Skin epidermis (tissue), 12 donors: ENCODE measurements at regions not wholly inside any gene's neighbourhood (a gene's known extent, or its start where the extent isn't known, plus 50 kb on each side); places are given as distances from the start of the nearest gene placed in this dataset.
A peak's percentile ranks its signal among the peaks of the same experiment; 100 is the strongest.
"Not testable (repeated sequence)": the region's sequence is repeated elsewhere in the genome, so short reads cannot be mapped to it uniquely, and the experiment has no call there.

ENCODE experiments used
- H3K27ac ChIP-seq, 21 experiments: fragments of 200-600 bp; sonication (generic) in 11 of 21; one replicate each; pipeline ENCODE4 v1.5.0; 2020; ENCODE audit warnings: mild to moderate bottlenecking in 3 of 21, inconsistent platforms in 2 of 21, moderate library complexity in 2 of 21
- H3K4me3 ChIP-seq, 7 experiments: fragments of 200-600 bp; sonication (generic) in 2 of 7; one replicate each; pipeline ENCODE4 v1.5.0; 2020; ENCODE audit warnings: inconsistent platforms in 2 of 7, mild to moderate bottlenecking in 2 of 7, moderate library complexity in 1 of 7

- Histone ChIP-seq H3K4me3 (no peak overlapping the region), H3K27ac (no peak overlapping the region)
Measured at GRCh38 chr2:156765043-156765442, 328.9 kb downstream of the GPD2 start.

- no peak overlapping the region for H3K27ac ChIP-seq
Measured at GRCh38 chr2:156765450-156765849, 329.3 kb downstream of the GPD2 start.

GRCh38 chr2:156769802-156770201 lies 333.6 kb downstream of the GPD2 start:
- Histone ChIP-seq H3K27ac (no peak overlapping the region), H3K4me3 (no peak overlapping the region)

More at GRCh38 chr2:156765450-156765849, 329.3 kb downstream of the GPD2 start:
- no peak overlapping the region for H3K4me3 ChIP-seq

- H3K4me3 ChIP-seq = no peak overlapping the region
- H3K27ac ChIP-seq = no peak overlapping the region
Measured at GRCh38 chr2:156778916-156779315, 342.7 kb downstream of the GPD2 start.

- Histone ChIP-seq H3K27ac (no peak overlapping the region), H3K4me3 (no peak overlapping the region)
Measured at GRCh38 chr2:156779416-156780120, 343.4 kb downstream of the GPD2 start.

- H3K4me3 ChIP-seq, H3K27ac ChIP-seq: not testable (repeated sequence)
Measured at GRCh38 chr2:156781677-156782076, 345.5 kb downstream of the GPD2 start.

- Histone ChIP-seq H3K27ac (no peak overlapping the region), H3K4me3 (no peak overlapping the region)
Measured at GRCh38 chr2:156784020-156784701, 348.0 kb downstream of the GPD2 start.

- no peak overlapping the region for H3K4me3 ChIP-seq
Measured at GRCh38 chr2:156787517-156787916, 351.3 kb downstream of the GPD2 start.

GRCh38 chr2:156790343-156791037 lies 354.3 kb downstream of the GPD2 start:
- Histone ChIP-seq H3K4me3 (no peak overlapping the region), H3K27ac (no peak overlapping the region)

More at GRCh38 chr2:156787517-156787916, 351.3 kb downstream of the GPD2 start:
- H3K27ac ChIP-seq = no peak overlapping the region

GRCh38 chr2:156792242-156792840 lies 356.2 kb downstream of the GPD2 start:
- H3K4me3 ChIP-seq = no peak overlapping the region

GRCh38 chr2:156797832-156798231 lies 361.7 kb downstream of the GPD2 start:
- Histone ChIP-seq H3K27ac (no peak overlapping the region), H3K4me3 (no peak overlapping the region)

More at GRCh38 chr2:156792242-156792840, 356.2 kb downstream of the GPD2 start:
- no peak overlapping the region for H3K27ac ChIP-seq

GRCh38 chr2:156800065-156800653 lies 364.0 kb downstream of the GPD2 start:
- Histone ChIP-seq H3K27ac (no peak overlapping the region), H3K4me3 (no peak overlapping the region)

- H3K4me3 ChIP-seq = no peak overlapping the region
- no peak overlapping the region for H3K27ac ChIP-seq
Measured at GRCh38 chr2:156800781-156801361, 364.7 kb downstream of the GPD2 start.

GRCh38 chr2:156803243-156803642 lies 367.1 kb downstream of the GPD2 start:
- no peak overlapping the region for H3K27ac ChIP-seq
- peak overlapping the region in 1 of 7 experiments; percentile 7 for H3K4me3 ChIP-seq

GRCh38 chr2:156803967-156804366 lies 367.8 kb downstream of the GPD2 start:
- Histone ChIP-seq H3K27ac (no peak overlapping the region), H3K4me3 (no peak overlapping the region)

GRCh38 chr2:156810094-156810493 lies 373.9 kb downstream of the GPD2 start:
- Histone ChIP-seq H3K27ac (no peak overlapping the region), H3K4me3 (no peak overlapping the region)

GRCh38 chr2:156812496-156812895 lies 376.3 kb downstream of the GPD2 start:
- Histone ChIP-seq H3K27ac (no peak overlapping the region), H3K4me3 (no peak overlapping the region)

GRCh38 chr2:156817430-156817829 lies 381.3 kb downstream of the GPD2 start:
- Histone ChIP-seq H3K4me3 (no peak overlapping the region), H3K27ac (no peak overlapping the region)

- Histone ChIP-seq H3K4me3 (no peak overlapping the region), H3K27ac (no peak overlapping the region)
Measured at GRCh38 chr2:156818221-156818620, 382.0 kb downstream of the GPD2 start.

GRCh38 chr2:156818944-156819343 lies 382.8 kb downstream of the GPD2 start:
- no peak overlapping the region for H3K27ac ChIP-seq

More at GRCh38 chr2:156818944-156819343, 382.8 kb downstream of the GPD2 start:
- no peak overlapping the region for H3K4me3 ChIP-seq
